ENCODE measurements at regions not wholly inside any gene's neighbourhood (a gene's known extent, or its start where the extent isn't known, plus 50 kb on each side); places are given as distances from the start of the nearest gene placed in this dataset.
A peak's percentile ranks its signal among the peaks of the same experiment; 100 is the strongest.

DNA sequence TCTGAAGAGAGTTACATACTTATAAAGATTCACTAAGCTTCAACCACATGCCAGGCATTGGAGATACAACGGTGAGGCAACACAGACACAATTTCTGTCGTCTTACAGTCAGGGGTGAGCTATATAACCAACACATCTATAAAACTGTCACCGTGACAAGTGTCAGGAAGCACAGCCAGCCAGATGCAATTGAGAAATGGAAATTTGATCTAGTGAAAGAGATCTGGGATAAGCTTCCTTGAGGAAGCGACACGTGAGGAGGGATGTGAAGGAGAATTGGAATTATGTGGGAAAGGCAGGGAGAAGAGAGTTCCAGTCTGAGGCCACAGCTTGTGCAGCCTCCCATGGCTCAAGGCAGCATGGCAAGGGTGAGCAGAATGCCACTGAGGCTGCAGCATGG lies 50.9 kb upstream of the ZNF354B start:
- in situ Hi-C loops (cut with HindIII; ENCODE audit: low pct_unique_long_range_greater_than_20kb, low sequenced_read_pairs): no loop called here
- no peak for DNase-seq (ENCODE audit: low read depth)

DNA sequence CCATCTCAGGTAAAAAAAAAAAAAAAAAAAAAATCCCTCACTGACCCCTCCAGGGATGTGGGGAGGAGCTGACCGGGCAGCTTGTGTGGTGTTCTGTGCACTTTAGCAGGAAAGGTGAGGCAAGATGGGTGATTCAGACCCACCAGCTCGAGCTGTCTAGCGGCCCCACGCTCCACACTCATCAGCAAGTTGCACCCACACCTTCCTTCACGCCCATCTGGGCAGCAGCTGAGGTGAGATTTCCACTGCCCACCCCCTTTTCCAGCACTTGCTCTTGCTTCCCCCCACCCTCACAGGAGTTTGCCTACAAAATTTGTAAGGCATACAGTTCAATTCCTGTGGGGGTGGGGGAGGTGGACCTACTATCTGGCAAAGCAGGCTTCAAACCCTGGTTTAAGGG lies 58.7 kb upstream of the ZNF354B start:
- in situ Hi-C loops (cut with HindIII; ENCODE audit: low pct_unique_long_range_greater_than_20kb, low sequenced_read_pairs): no loop called here

DNA sequence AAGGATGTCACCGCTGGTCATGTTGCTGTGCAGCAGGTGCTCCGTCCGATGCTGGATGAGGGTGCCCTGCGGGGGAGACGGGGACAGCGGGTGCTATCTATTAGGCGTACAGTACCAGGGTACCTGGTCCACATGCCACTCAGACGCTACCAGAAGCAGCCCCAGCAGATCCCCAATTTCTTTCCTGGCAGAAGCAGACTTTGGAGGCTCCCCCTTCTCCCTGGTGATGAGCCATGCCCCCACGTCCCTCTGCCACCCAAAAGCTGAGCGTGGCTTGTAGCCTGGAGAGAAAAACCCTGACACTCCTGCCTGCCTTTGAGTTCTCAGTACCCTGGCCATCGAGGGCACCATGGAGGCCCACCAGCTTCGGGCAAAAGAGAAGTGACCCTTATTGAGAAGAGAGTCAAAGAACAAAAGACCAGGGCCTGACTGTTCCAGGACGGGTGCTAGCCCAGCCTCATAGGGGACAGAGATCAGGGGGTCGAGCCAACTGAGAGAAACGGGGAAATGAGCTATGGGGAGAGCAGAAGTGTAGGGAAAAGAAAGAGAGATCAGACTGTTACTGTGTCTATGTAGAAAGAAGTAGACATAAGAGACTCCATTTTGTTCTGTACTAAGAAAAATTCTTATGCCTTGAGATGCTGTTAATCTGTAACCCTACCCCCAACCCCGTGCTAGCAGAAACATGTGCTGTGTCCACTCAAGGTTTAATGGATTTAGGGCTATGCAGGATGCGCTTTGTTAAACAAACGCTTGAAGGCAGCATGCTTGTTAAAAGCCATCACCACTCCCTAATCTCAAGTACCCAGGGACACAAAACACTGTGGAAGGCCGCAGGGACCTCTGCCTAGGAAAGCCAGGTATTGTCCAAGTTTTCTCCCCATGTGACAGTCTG lies 62.0 kb upstream of the ZNF354B start:
- DNase-seq (ENCODE audit: low read depth): no peak
- in situ Hi-C loops (cut with HindIII; ENCODE audit: low pct_unique_long_range_greater_than_20kb, low sequenced_read_pairs): no loop called here

More for the DNA sequence above, 58.7 kb upstream of the ZNF354B start:
- DNase-seq (ENCODE audit: low read depth): no peak

DNA sequence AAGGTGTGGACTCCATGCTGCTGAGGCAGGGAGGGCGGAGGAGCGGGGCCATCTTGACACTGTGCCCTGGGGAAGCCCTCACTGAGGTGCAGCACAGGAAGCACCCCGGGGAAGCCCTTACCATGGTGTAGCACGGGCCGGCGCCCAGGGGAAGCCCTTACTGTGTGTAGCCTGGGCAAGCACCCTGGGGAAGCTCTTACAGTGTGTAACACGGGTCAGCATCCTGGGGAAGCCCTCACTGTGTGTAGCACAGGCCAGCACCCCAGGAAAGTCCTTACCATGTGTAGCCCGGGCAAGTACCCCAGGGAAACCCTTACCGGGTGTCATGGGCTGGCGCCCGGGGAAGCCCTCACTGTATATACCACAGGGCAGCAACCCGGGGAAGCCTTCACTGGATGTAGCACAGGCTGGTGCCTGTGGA lies 62.6 kb upstream of the ZNF354B start:
- in situ Hi-C loops (cut with HindIII; ENCODE audit: low pct_unique_long_range_greater_than_20kb, low sequenced_read_pairs): no loop called here
- no peak for DNase-seq (ENCODE audit: low read depth)

DNA sequence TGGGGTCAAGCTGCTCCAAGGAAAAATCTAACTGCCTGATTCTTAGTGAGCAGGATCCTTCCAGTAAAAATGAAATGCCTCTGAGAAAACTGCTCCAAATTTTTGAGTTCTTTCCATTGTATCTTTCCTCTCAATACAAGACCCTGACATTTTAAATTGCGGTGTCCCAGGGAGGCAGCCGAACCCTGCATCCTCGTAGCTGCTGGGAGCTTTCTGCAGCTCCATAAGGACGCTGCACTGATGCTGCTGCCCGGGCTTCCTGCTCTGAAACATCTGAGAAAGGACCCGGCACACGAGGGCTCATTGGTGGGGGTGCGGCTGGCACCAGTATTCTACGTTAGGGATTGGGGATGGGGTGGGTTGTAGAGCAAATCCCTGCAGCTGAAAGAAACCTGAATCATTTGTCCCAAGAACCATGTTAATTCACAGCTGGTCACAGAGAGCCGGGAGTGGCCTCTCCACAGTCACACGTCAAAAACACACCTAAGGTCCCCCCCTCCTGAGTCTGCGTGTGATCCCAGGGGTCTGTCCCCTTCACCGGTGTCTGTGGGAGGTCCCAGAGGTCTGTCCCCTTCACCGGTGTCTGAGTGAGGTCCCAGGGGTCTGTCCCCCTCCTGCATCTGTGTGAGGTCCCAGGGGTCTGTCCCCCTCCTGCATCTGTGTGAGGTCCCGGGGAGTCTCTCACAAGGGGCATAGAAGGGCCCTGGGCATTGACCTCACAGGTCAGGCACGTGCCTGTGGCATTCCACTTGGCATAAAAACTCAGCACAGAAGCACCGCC lies 63.4 kb upstream of the ZNF354B start:
- DNase-seq (ENCODE audit: low read depth): no peak
- in situ Hi-C loops (cut with HindIII; ENCODE audit: low pct_unique_long_range_greater_than_20kb, low sequenced_read_pairs): no loop called here

DNA sequence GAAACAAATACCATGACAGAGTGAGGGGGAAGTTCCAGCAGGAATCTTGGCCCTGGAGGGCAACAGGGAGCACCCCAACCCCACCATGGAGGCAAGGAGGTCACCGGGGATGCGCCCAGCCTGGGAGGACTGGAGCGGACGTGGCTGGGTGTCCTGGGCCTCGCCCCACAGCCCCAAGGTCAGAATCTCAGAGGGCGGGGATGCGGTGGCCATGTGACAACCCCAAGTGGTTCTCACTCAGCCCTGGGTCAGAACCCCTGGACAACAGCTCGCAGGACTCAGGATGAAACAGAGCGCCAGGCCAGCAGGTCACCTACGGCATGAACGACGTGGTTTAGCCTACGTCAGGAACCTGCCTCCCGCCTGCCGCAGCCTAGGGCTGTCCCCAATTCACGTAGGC lies 64.0 kb upstream of the ZNF354A start:
- no peak for DNase-seq (ENCODE audit: low read depth)
- in situ Hi-C loops (cut with HindIII; ENCODE audit: low pct_unique_long_range_greater_than_20kb, low sequenced_read_pairs): no loop called here

DNA sequence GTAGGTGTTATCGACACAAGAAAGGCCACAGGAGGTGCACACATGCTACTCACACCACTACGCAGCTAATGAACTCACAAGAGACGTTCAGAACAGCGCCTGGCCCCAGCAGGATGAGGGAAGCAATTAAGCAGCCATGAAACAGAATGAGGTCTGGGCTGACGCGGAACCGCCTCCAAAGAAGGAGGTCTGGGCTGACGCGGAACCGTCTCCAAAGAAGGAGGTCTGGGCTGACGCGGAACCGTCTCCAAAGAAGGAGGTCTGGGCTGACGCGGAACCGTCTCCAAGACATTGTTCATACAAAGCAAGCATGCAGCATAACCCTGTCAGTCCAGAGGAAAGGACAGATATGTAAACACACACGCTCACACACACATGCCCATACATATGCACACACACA lies 63.2 kb upstream of the ZNF354A start:
- DNase-seq (ENCODE audit: low read depth): no peak
- in situ Hi-C loops (cut with HindIII; ENCODE audit: low pct_unique_long_range_greater_than_20kb, low sequenced_read_pairs): no loop called here

DNA sequence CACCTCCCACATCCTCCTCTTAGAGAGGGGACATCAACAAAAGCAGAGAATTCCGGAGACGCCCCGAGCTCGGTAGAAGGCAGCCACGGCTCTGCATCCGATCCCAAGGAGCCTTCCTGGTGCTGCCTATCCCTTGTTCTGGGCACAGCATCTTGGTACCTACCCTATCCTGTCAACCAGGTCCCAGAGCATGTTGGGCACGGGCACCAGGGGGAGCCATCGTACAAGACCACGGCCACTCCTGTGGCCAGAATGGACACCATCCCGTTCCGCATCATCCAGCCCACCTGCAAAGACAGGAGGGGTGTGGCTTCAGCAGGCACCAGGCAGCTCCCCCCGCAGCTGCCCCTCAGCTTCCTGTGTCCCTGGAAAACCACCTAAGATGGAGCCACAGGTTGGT lies 62.7 kb upstream of the ZNF354A start:
- no peak for DNase-seq (ENCODE audit: low read depth)
- in situ Hi-C loops (cut with HindIII; ENCODE audit: low pct_unique_long_range_greater_than_20kb, low sequenced_read_pairs): no loop called here

DNA sequence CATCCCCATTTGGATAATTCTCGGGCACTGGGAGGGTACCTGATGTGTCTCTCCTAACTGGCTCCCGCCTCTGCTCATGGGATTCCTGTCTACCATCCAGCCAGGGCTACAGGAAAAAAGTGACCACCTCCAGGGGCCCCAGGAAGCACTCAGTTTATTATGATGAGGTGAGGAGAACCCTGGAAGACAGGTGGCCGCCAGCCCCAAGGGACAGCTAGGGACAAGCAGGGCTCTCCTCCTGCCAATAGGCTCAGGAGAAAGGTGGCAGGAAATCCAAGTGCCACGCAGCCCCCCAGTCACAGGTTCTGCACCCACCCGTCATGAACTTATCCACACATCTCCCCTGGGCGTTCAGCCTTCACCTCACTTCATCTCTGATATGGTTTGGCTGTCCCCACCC lies 61.5 kb upstream of the ZNF354A start:
- DNase-seq (ENCODE audit: low read depth): no peak
- in situ Hi-C loops (cut with HindIII; ENCODE audit: low pct_unique_long_range_greater_than_20kb, low sequenced_read_pairs): no loop called here

DNA sequence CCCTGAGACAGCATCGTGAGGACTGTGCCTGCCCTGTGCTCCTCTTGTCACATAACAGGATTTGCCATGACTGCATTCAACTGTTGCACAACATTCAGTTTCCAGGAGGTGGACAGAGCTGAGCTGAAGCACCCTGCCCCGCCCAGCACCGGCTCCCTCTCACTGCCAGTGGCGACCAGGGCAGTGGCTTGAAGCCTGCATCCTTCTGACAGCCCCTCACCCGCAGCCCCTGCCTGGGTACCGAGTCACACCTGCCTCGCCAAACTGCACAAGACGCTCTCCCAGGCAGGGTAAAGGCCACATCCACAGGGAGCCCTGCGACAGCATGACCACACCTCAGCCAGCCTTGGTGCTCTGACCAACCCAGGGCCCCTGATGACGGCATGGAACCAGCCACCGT lies 59.9 kb upstream of the ZNF354A start:
- in situ Hi-C loops (cut with HindIII; ENCODE audit: low pct_unique_long_range_greater_than_20kb, low sequenced_read_pairs): no loop called here
- no peak for DNase-seq (ENCODE audit: low read depth)

DNA sequence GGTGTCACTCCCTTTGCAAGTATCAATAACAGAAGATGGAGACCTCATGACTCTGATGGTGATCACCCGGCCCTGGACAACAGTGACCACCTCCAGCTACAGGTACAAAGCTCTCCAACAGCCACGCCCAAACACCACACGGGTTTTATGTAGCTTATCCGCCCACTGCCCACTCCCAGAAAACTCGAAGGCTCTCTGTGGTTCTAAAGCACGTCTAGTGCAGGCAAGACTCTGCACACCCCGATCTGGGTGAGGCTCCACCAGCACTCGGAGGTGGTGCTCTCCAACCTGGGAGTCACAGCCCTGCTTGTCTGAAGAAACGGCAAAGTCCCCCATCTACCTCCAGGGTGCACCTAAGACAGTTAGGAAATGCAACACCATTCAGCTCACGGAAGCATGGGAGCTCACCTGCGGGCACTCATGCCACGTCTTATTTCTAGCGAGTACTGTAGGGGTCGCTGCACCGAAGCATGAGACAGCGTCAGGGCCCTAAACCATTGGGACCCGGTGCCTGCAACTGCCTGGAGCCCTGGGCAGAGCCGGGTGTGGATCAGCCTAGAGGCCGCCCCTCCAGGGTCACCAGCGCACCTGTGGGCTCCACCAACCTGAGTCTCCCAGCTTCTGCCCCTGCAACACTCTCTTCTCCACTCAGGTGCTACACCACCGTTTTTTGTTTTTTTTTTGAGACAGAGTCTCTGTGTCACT lies 58.1 kb upstream of the ZNF354A start:
- in situ Hi-C loops (cut with HindIII; ENCODE audit: low pct_unique_long_range_greater_than_20kb, low sequenced_read_pairs): no loop called here

DNA sequence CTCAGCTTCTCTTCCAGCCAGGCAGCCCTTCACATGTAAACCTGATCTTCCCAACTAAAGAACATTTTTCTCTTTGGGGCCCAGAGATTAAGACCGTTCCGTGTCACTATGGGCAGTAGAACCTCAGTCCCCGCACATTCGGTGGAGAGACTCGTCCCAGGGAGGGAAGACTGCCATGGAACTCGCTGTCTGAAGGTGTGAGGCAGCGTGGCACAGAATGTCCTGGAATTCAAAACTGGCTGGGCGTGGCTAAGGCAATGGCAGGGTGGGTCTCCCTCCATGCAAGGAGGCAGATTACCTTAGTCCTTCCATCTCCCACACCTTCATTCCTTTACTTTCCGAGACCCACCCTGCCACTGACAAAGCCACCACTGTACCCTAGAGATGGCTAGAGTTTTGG lies 57.4 kb upstream of the ZNF354A start:
- in situ Hi-C loops (cut with HindIII; ENCODE audit: low pct_unique_long_range_greater_than_20kb, low sequenced_read_pairs): no loop called here
- no peak for DNase-seq (ENCODE audit: low read depth)

More for the DNA sequence above, 58.1 kb upstream of the ZNF354A start:
- DNase-seq (ENCODE audit: low read depth): no peak

DNA sequence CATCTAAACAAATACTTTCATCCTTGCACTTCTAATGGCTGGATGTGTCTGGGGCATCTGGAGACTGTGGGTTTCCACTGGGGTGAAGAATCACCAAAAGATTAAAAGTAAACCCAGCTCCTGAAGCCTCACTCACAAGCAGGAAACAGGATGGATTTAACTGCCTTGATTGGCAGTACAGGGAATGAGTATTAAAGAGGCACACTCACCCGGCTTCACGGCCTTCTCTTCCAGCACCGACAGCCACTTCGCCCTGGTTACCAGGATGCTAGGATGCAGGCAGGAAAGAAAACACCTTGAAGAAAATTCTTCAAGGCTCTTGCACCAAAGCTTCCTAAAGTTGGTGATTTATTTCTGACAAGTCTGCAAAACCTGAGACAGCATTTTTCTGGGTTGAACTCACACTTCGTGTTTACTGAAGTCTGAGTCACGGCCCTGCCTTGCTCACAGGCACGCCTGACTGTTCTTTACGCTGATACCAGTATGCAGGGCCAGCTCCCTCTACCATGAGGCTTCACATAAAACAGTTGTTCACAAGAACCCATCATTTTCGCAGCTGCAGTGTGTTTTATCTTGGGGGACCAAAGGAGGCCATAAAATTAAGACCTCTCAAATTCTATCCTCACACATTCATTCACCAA lies 56.5 kb upstream of the ZNF354A start:
- in situ Hi-C loops (cut with HindIII; ENCODE audit: low pct_unique_long_range_greater_than_20kb, low sequenced_read_pairs): no loop called here
- peak; percentile 93 for DNase-seq (ENCODE audit: low read depth)

DNA sequence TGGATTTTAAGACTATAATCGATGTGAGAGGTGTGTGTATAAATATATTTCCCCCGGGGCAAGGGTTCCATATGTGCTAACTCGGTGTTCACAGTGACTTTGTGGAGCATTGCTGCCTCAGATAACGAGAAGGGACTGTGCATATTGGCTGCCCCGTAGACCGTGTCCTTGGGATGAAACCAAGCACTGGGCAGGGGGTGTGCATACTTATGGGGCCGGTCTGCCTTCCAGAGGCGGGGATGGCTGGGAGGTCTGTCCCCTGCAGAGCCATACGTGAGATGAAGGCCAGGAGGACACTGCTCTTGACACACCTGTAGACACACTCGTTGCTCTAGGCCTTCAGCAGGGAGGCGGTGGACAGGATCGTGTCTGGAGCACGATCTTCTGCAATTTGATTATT lies 56.0 kb upstream of the ZNF354A start:
- no peak for DNase-seq (ENCODE audit: low read depth)
- in situ Hi-C loops (cut with HindIII; ENCODE audit: low pct_unique_long_range_greater_than_20kb, low sequenced_read_pairs): no loop called here

DNA sequence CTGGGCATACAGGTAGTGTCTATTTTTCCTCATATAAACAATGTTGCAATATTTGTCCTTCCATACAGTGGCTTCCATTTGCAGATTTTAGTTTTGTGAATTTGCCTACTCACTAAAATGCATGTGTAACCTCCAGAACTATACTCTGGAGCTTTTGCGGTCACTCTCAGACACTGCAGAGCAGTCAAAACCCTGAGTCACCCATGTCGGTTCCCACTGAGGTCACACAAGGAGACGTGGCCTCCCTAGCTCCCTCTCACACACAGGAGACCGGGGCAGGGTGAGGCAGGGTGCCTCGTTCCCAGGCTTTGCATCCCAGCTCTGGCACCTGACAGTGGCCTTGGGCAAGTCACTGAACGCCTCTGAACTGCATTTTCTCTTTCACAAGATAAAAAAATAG lies 55.5 kb upstream of the ZNF354A start:
- peak; percentile 85 for DNase-seq (ENCODE audit: low read depth)
- in situ Hi-C loops (cut with HindIII; ENCODE audit: low pct_unique_long_range_greater_than_20kb, low sequenced_read_pairs): no loop called here

DNA sequence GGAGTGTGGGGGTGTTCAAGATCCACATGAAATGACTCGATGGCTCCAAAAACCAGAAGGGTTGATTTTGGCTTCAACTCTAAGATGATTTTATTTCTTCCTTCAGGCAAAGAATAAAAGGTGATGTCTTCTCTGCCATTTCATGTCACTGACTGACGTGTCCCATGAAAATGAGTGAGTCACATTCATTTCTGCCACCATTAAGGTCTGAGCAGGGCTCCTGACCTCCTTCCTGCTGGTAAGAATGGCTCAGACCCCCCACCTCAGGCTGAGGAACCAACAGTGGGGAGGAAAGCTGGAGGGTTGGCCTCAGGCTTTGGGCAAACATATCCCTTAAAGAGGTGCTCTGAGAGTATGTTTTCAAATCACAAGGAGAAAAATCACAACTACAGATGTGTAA lies 53.9 kb upstream of the ZNF354A start:
- no peak for DNase-seq (ENCODE audit: low read depth)
- in situ Hi-C loops (cut with HindIII; ENCODE audit: low pct_unique_long_range_greater_than_20kb, low sequenced_read_pairs): no loop called here

DNA sequence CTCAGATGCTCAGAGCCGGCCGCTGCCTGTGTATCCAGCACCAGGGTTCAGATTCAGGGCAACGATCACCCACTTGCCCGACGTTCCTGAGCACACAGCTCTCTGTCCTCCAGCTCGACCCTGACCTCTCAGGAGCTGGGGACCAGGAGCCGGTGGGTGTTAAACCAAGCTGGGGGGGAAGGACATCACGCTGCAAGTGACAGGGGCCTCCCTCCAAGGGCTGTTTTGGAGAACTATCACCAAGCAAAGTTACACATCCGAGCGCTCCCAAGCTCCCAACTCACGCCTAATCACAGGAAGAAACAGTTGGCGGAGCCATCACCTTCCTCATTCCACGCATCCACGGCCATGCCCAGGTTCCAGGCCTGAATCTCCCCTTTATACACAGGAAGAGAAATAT lies 51.5 kb upstream of the ZNF354A start:
- no peak for DNase-seq (ENCODE audit: low read depth)
- in situ Hi-C loops (cut with HindIII; ENCODE audit: low pct_unique_long_range_greater_than_20kb, low sequenced_read_pairs): no loop called here

DNA sequence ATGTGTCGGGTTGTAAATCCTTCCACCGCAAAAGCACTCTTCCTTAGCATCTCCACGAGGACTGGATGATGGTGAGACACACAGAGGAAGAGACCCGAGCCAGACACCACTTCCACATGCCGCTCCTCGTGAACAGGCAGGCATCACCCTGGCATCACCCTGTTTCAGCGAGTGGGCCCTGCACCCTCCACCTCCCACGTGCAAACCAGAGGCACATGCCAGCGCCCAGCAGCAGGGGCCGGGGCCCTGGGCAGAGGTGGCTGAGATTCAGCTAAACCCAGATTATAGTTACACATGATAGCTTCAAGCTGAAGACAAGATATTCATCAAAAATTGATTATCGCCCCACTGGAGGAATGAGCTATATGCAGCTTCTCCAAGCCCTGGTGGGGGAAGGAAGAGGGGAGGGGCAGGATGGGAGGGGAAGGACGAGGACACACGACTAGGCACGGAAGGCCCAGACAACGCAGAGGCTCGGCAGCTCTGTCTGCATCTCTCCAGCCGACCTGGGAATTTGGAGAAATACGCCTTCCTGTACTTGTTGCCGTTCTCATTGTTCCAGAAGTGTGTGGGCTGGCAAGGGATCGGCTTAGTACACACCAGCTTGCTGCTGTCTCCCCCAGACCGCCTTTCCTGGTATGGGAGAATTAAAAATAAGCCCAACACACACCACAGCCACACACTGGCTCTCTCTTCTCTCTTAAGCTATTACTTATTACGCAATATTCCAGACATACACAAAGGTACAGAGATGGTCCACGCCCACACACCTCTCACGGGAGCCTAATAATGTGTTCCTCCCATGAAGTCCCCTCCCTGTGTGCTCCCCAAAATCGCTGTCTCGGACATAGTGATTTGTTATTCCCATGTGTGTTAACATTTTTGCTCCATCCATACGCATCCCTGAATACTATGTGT lies 50.4 kb upstream of the ZNF354A start:
- DNase-seq (ENCODE audit: low read depth): no peak
- in situ Hi-C loops (cut with HindIII; ENCODE audit: low pct_unique_long_range_greater_than_20kb, low sequenced_read_pairs): no loop called here
